HG02759 (cell line): ENCODE measurements at regions not wholly inside any gene's neighbourhood (a gene's known extent, or its start where the extent isn't known, plus 50 kb on each side); places are given as distances from the start of the nearest gene placed in this dataset.

ENCODE experiments used
- ATAC-seq: cut with Tn5 transposase; IDR thresholded peaks from one replicate; pipeline ENCODE4 v1.9.1; 2021; ENCODE audit warnings: mild to moderate bottlenecking, moderate library complexity; ENCODE audit not compliant: unreplicated experiment

GRCh38 chr12:127431177-127431576 lies 835.8 kb upstream of the TMEM132C start:
- no peak for ATAC-seq

DNA sequence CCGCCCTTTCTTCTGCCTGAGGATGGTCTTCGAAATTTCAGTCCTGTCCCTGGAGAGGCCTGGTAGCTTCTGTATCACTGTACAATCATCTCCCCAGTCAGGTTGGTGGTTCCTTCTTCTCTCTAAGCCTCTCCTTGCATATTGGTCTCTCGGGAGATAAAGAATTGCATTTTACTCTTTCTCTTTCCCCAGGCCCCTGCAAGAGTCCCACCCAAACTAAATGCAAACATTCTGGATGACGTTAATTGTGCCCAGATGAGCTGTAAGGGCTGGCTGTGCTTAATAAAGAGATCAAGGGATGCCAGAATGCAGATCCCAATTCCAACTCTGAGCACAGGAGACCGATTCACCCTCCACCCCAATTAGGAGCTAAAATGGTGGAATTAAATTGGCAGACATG lies 835.4 kb upstream of the TMEM132C start:
- no peak for ATAC-seq

DNA sequence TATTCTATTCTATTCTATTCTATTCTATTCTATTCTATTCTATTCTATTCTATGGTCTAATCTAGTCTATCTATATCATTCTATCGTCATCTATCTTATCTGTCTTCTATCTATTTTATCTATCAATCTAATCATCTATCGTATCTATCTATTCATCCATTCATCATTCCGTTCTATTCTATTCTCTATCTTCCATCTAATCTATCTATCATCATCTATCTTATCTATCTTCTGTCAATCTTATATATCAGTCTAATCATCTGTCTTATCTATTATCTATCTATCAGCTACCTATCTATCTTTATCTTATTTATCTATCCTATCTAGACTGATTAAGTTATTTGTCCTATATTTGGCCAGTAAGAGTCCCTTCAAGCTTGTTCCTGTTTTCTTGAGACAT lies 831.5 kb upstream of the TMEM132C start:
- ATAC-seq: no peak

- no peak for ATAC-seq
Measured at GRCh38 chr12:127438512-127439244, 828.3 kb upstream of the TMEM132C start.

GRCh38 chr12:127445581-127446139 lies 821.3 kb upstream of the TMEM132C start:
- ATAC-seq: no peak

DNA sequence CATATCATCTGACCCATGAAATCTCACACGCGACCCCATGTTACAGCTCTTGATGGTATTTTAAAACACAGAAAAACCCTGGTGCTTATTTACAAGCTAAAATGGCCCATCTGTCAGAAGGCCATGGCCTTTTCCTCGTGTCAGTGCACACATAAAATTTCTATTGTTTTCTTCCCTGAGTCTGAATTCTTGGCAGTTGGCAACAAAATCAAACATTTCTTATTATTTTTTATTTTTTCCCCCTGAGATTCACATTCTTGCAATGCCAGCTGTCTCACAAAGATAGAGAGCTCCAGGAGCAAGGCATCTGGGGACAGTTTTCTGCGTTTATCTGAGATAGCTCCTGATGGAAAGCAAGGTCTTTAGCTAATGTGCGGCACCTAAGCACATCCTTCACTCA lies 818.1 kb upstream of the TMEM132C start:
- no peak for ATAC-seq

GRCh38 chr12:127450826-127451225 lies 816.1 kb upstream of the TMEM132C start:
- ATAC-seq: no peak

GRCh38 chr12:127455347-127456265 lies 811.4 kb upstream of the TMEM132C start:
- no peak for ATAC-seq

GRCh38 chr12:127457726-127458125 lies 809.2 kb upstream of the TMEM132C start:
- ATAC-seq: no peak

DNA sequence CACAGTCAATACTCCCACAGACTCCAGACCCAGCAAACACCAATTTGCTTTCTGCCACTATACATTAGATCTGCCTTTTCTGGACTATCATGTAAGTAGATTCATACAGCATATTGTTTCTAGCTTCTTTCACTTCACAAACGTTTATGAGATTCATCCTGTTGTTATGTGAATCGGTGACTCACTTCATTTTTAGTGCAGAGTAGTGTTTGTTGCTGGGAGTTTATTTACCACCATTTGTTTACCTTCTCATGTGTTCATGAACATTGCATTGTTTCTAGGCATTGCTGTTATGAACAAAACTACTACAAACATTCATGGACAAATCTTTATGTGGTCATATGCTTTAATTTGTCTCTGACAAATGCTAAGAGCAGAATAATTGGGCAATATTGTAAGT lies 807.8 kb upstream of the TMEM132C start:
- ATAC-seq: no peak

- ATAC-seq: no peak
Measured at GRCh38 chr12:127459687-127460086, 807.3 kb upstream of the TMEM132C start.

- no peak for ATAC-seq
Measured at GRCh38 chr12:127463237-127463636, 803.7 kb upstream of the TMEM132C start.

GRCh38 chr12:127469331-127469730 lies 797.6 kb upstream of the TMEM132C start:
- no peak for ATAC-seq

- ATAC-seq: no peak
Measured at GRCh38 chr12:127473766-127474165, 793.2 kb upstream of the TMEM132C start.

GRCh38 chr12:127479256-127479655 lies 787.7 kb upstream of the TMEM132C start:
- ATAC-seq: no peak

DNA sequence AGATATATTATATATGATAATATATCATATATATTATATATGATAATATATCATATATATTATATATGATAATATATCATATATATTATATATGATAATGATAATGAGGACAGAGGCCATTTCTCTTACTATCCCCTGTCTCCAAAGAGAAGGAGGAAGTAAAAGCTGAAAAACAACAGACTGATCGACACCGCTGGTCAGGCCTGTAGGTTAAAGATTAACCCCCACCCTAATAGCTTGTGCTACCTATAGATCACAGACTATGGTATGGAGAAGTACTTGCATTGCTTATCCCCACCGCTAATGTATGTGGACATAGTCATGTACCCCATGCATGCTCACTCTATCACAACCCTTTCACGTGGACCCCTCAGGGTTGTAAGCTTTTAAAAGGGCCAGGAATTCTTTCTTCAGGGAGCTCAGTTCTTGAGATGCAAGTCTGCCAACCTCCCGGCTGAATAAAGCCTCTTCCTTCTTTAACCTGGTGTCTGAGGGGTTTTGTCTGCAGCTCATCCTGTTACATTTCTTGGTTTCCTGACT lies 786.1 kb upstream of the TMEM132C start:
- ATAC-seq: no peak

- ATAC-seq: no peak
Measured at GRCh38 chr12:127482950-127483349, 784.0 kb upstream of the TMEM132C start.

DNA sequence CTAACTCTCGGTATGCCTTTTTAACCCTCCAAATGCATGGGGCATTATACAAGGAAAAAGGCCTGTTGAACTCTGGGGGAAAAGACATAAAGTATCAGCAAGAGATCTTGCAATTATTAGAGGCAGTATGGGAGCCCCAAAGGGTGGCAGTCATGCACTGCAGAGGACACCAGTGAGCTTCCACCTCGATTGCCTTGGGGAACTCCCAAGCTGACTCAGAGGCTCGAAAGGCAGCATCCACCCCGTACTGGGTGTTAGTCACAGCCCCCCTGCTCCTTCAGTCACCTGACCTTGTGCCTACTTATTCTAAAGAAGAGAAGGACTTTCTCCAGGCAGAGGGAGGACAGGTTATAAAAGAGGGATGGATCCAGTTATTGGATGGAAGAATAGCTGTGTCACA lies 781.4 kb upstream of the TMEM132C start:
- ATAC-seq: no peak

- no peak for ATAC-seq
Measured at GRCh38 chr12:127487031-127487430, 779.9 kb upstream of the TMEM132C start.

DNA sequence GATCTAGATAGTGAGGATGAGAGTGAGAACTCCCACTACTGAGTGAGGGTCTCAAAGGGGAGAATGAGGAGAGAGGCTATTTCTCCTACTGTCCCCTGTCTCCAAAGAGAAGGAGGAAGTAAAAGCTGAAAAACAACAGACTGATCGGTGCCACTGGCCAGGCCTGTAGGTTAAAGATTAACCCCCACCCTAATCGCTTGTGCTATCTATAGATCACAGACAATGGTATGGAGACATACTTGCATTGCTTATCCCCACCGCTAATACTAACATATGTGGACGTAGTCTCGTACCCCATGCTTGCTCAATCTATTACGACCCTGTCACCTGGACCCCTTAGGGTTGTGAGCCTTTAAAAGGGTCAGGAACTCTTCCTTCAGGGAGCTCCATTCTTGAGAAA lies 777.9 kb upstream of the TMEM132C start:
- no peak for ATAC-seq
